K562 (cell line): ENCODE measurements at regions not wholly inside any gene's neighbourhood (a gene's known extent, or its start where the extent isn't known, plus 50 kb on each side); places are given as distances from the start of the nearest gene placed in this dataset.

ENCODE experiments used
- ATAC-seq: fragments of 200-7000 bp; cut with Tn5 transposase; 3 replicates; pipeline ENCODE4 v1.9.1; 2020; ENCODE audit warnings: moderate library complexity
- BruUV-seq: library from RNA; stranded (reverse); fragments of 400-500 nt; replicated peaks from 2 replicates; lab custom pipeline; 2021; lab: Mats Ljungman, UMichigan
- CTCF ChIA-PET: fragments of 300-600 bp; formaldehyde crosslinking; extraction: SDS; loops from one replicate; lab custom pipeline; 2021; ENCODE audit warnings: low intra/inter-chr PET ratio; lab: Yijun Ruan, JAX
- POLR2A ChIA-PET: fragments of 300-600, 350-650 bp; sonication (Branson Sonifier 250); formaldehyde crosslinking; extraction: SDS; loops from one replicate; lab custom pipeline; 2021; ENCODE audit warnings: antibody characterized with exemption, inconsistent platforms; lab: Yijun Ruan, JAX
- DNase-seq, 4 experiments: peaks; one replicate each; pipeline versions ENCODE4 v3.0.0 to v3.0.0-alpha.2; 2011 to 2018; ENCODE audit warnings: low spot score in 3 of 4, mixed read lengths in 3 of 4; ENCODE audit errors: extremely low read depth in 1 of 4
- FAIRE-seq: peaks from 2 replicates; lab custom pipeline; 2011; peaks lifted over from hg19 to GRCh38; lab: Jason Lieb, UNC
- H2AFZ ChIP-seq: 2 replicates; pipeline ENCODE4 v1.6.0; 2011; ENCODE audit warnings: low read depth, low read length, control low read depth, inconsistent platforms
- H3K27ac ChIP-seq: fragments of 200-600 bp; 3 replicates; pipeline ENCODE4 v1.8.0; 2011; ENCODE audit warnings: low read depth, mild to moderate bottlenecking, control low read depth, inconsistent platforms, low read length, moderate library complexity, mixed read lengths; ENCODE audit errors: extremely low read depth
- H3K27me3 ChIP-seq, 2 experiments: fragments of 300-600 bp in 1 of 2; 2 replicates in 1 of 2; 3 replicates in 1 of 2; pipeline versions ENCODE4 v1.6.0 to v1.8.0; 2011; ENCODE audit warnings: inconsistent platforms in 2 of 2, low read length in 2 of 2, mild to moderate bottlenecking in 1 of 2, mixed read lengths in 1 of 2, moderate library complexity in 1 of 2; ENCODE audit not compliant: control insufficient read depth in 2 of 2, insufficient read depth in 2 of 2
- H3K36me3 ChIP-seq: fragments of 300-600 bp; 3 replicates; pipeline ENCODE4 v1.8.0; 2011; ENCODE audit warnings: mild to moderate bottlenecking, low read length, inconsistent platforms; ENCODE audit not compliant: control insufficient read depth, insufficient read depth
- H3K4me1 ChIP-seq, 2 experiments: fragments of 200-600 bp in 1 of 2; replicated peaks in 1 of 2; 2 replicates in 1 of 2; 3 replicates in 1 of 2; pipeline versions ENCODE4 v1.5.1 to v1.8.0; 2011; ENCODE audit warnings: inconsistent platforms in 2 of 2, low read length in 2 of 2, mild to moderate bottlenecking in 1 of 2, mixed read lengths in 1 of 2, moderate library complexity in 1 of 2; ENCODE audit not compliant: control insufficient read depth in 2 of 2, insufficient read depth in 2 of 2
- H3K4me2 ChIP-seq: 2 replicates; pipeline ENCODE4 v1.6.1; 2011; ENCODE audit warnings: low read length, control low read depth, inconsistent platforms, mixed read lengths; ENCODE audit not compliant: insufficient read depth
- H3K4me3 ChIP-seq: fragments of 200-600 bp; sonication (generic), shearing (Covaris generic); 2 replicates; pipeline ENCODE4 v1.5.1; 2016; ENCODE audit warnings: control low read depth, inconsistent platforms
- H3K79me2 ChIP-seq: fragments of 200-600 bp; 3 replicates; pipeline ENCODE4 v1.8.0; 2011; ENCODE audit warnings: low read length, inconsistent platforms; ENCODE audit not compliant: control insufficient read depth, insufficient read depth
- H3K9ac ChIP-seq, 2 experiments: 2 replicates each; pipeline versions ENCODE4 v1.6.0 to v1.6.1; 2011; ENCODE audit warnings: low read depth in 2 of 2, low read length in 2 of 2, control low read depth in 1 of 2, inconsistent platforms in 1 of 2, mild to moderate bottlenecking in 1 of 2, mixed read lengths in 1 of 2; ENCODE audit not compliant: insufficient read depth in 1 of 2
- H3K9me1 ChIP-seq: one replicate; pipeline ENCODE4 v1.6.0; 2011; ENCODE audit warnings: inconsistent platforms, mild to moderate bottlenecking, low read length, moderate library complexity; ENCODE audit not compliant: control insufficient read depth, insufficient read depth
- H3K9me3 ChIP-seq: replicated peaks from 2 replicates; pipeline ENCODE4 v1.5.1; 2011; ENCODE audit warnings: low read depth, low read length, inconsistent platforms; ENCODE audit not compliant: control insufficient read depth, insufficient read depth
- H4K20me1 ChIP-seq: replicated peaks from 2 replicates; pipeline ENCODE4 v1.6.1; 2011; ENCODE audit warnings: low read length, inconsistent platforms, mixed read lengths; ENCODE audit not compliant: control insufficient read depth, insufficient read depth
- BRF2 ChIP-seq: IDR thresholded peaks from 3 replicates; pipeline ENCODE4 v1.6.1; 2011; ENCODE audit warnings: borderline replicate concordance, mild to moderate bottlenecking; ENCODE audit not compliant: insufficient read length, insufficient read depth
- GTF2F1 ChIP-seq: IDR thresholded peaks from 2 replicates; pipeline ENCODE4 v1.6.1; 2011; ENCODE audit warnings: low read depth, low read length, improper control_type of control experiment
- HOMEZ ChIP-seq: fragments of 250-450 bp; sonication (Bioruptor Pico); IDR thresholded peaks from 2 replicates; pipeline ENCODE4 v1.4.0; 2020; ENCODE audit warnings: mild to moderate bottlenecking, moderate library complexity
- PREB ChIP-seq: sonication (generic); formaldehyde crosslinking; IDR thresholded peaks from 2 replicates; pipeline ENCODE4 v1.8.1; 2023; ENCODE audit warnings: mild to moderate bottlenecking, missing genetic modification reagents
- RBM25 ChIP-seq: fragments of 200-400 bp; formaldehyde crosslinking; IDR thresholded peaks from 2 replicates; pipeline ENCODE4 v1.6.1; 2018; ENCODE audit warnings: low read length, low read depth, moderate library complexity; ENCODE audit not compliant: severe bottlenecking
- ZFP91 ChIP-seq: sonication (generic); formaldehyde crosslinking; IDR thresholded peaks from 2 replicates; pipeline ENCODE4 v1.8.0; 2022; ENCODE audit warnings: mild to moderate bottlenecking, missing genetic modification reagents
- ZNF639 ChIP-seq, 2 experiments: fragments of 200-800 bp in 1 of 2; sonication (Bioruptor generic) in 1 of 2; sonication (generic) in 1 of 2; formaldehyde crosslinking in 1 of 2; IDR thresholded peaks in 1 of 2; conservative IDR thresholded peaks in 1 of 2; 2 replicates each; pipeline versions ENCODE4 v1.5.0 to v1.6.1; 2016 to 2020; ENCODE audit warnings: missing compliant biosample characterization in 1 of 2, missing genetic modification characterization in 1 of 2, missing genetic modification reagents in 1 of 2
- WGBS: fragments of 100-300 bp; shearing (Covaris generic); methylation state at CpG from one replicate; pipeline ENCODE4 v1.1.6; 2016; ENCODE audit warnings: low coverage, mixed read lengths; ENCODE audit not compliant: insufficient coverage; ENCODE audit errors: missing lambda C conversion rate; 5-methylcytosine and 5-hydroxymethylcytosine counted together
- in situ Hi-C: fragments of 300-500 bp; cut with MboI; formaldehyde crosslinking; loops from 4 replicates; pipeline ENCODE4 v1.15.0; 2018; ENCODE audit warnings: inconsistent platforms, mixed read lengths
- intact Hi-C: fragments of 100-400 bp; cut with micrococcal nuclease; formaldehyde crosslinking; loops from 2 replicates; pipeline ENCODE4 v1.14.2; 2022

- no peak for TF ChIP-seq ZFP91 (CRISPR knock-in tag)
Observed at GRCh38 chr6:10258341-10258740, 156.5 kb downstream of the TFAP2A start (continued).

- H4K20me1 ChIP-seq = no peaks in the 10 kb centered on the region
- no peak overlapping the region for H3K27ac ChIP-seq
- in situ Hi-C loops = no loop called here
- no peak overlapping the region for H3K4me2 ChIP-seq
- H3K27me3 ChIP-seq = no peaks in the 10 kb centered on the region
- H3K36me3 ChIP-seq = no peaks in the 10 kb centered on the region
- no peaks in the 10 kb centered on the region for H3K4me1 ChIP-seq
- peak; percentile 73 for ATAC-seq
- no peaks in the 10 kb centered on the region for H3K9me1 ChIP-seq
- WGBS = 24% methylated on average over 3 of the region's 3 CpGs
- CTCF ChIA-PET = interaction anchor here (0.6 kb wide), 1 partner anchor 1946 kb away, joined by 3 read pairs; no protein-coding TSS in a partner anchor
- no peak overlapping the region for H3K9ac ChIP-seq
- H3K9me3 ChIP-seq = no peaks in the 10 kb centered on the region
- DNase-seq = peak; percentile 31 to 48 (median 33)
- no peaks in the 10 kb centered on the region for H3K79me2 ChIP-seq
- H3K4me3 ChIP-seq = no peak overlapping the region
- POLR2A ChIA-PET = no interaction called here
- BruUV-seq = no TSS peak
- intact Hi-C loops = loop anchor here (1.0 kb wide), 1 partner anchor 148 kb away; no protein-coding TSS in a partner anchor
- peak; percentile 23 for FAIRE-seq
- H2AFZ ChIP-seq = no peak overlapping the region
- no peak for TF ChIP-seq RBM25
- no peak for TF ChIP-seq GTF2F1
- no peak for TF ChIP-seq PREB
- no peak for TF ChIP-seq BRF2
- TF ChIP-seq HOMEZ (CRISPR knock-in tag) = no peak
- TF ChIP-seq ZNF639 (CRISPR knock-in tag; conservative IDR thresholded peaks at IDR 0.05 in 1 of 2, IDR thresholded peaks at IDR 0.05 in 1 of 2) = no peak
Observed at GRCh38 chr6:10256113-10256690, 158.7 kb downstream of the TFAP2A start.
